ENCODE measurements at regions not wholly inside any gene's neighbourhood (a gene's known extent, or its start where the extent isn't known, plus 50 kb on each side); places are given as distances from the start of the nearest gene placed in this dataset.

DNA sequence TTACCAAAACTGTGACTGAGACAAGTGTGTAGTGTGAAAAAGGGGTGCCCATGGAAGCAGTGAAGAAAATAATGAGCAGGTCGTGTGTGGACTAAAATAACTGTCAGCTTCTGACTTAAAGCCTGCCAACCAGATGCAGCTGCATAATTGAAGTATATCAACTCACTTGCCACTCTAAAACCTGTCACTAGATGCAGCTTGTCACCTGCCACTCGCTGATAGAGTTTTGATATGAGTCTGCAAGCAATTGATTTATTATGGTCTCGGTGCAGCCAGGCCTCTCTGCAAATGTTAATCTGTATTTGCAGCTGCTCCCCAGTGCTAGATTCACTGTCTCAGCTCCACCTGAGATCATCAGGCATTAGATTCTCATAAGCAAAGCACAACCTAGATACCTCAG is 1090.0 kb upstream of the EYS start:
- Histone ChIP-seq H3K4me2 (no peak overlapping the region), H2AFZ (no peak overlapping the region), H3K36me3 (replicated peaks; ENCODE audit: insufficient read depth, low read depth) (no peaks in the 10 kb centered on the region), H3K4me1 (ENCODE audit: insufficient read depth) (no peaks in the 10 kb centered on the region), H4K20me1 (ENCODE audit: insufficient read depth, poor library complexity, severe bottlenecking) (no peaks in the 10 kb centered on the region), H3K9me2 (replicated peaks; ENCODE audit: insufficient read depth) (no peaks in the 10 kb centered on the region), H3K79me2 (no peaks in the 10 kb centered on the region), H3K4me3 (no peak overlapping the region), H3K27me3 (no peaks in the 10 kb centered on the region), H3K27ac (no peak overlapping the region), H3K9me3 (ENCODE audit: low read depth) (no peaks in the 10 kb centered on the region)
- WGBS (ENCODE audit: low lambda C conversion rate, missing lambda C conversion rate) = 75% methylated on average over 3 of the region's 3 CpGs
- no peak for TF ChIP-seq EZH2 (IDR thresholded peaks at IDR 0.05; ENCODE audit: borderline replicate concordance)
- TF ChIP-seq, protein P1, sequence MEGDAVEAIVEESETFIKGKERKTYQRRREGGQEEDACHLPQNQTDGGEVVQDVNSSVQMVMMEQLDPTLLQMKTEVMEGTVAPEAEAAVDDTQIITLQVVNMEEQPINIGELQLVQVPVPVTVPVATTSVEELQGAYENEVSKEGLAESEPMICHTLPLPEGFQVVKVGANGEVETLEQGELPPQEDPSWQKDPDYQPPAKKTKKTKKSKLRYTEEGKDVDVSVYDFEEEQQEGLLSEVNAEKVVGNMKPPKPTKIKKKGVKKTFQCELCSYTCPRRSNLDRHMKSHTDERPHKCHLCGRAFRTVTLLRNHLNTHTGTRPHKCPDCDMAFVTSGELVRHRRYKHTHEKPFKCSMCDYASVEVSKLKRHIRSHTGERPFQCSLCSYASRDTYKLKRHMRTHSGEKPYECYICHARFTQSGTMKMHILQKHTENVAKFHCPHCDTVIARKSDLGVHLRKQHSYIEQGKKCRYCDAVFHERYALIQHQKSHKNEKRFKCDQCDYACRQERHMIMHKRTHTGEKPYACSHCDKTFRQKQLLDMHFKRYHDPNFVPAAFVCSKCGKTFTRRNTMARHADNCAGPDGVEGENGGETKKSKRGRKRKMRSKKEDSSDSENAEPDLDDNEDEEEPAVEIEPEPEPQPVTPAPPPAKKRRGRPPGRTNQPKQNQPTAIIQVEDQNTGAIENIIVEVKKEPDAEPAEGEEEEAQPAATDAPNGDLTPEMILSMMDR (IDR thresholded peaks at IDR 0.05; ENCODE audit: poor library complexity) = no peak
- no peak for TF ChIP-seq EZH2phosphoT487 (IDR thresholded peaks at IDR 0.05; ENCODE audit: low read depth, severe bottlenecking, unreplicated experiment)
- DNase-seq (ENCODE audit: low spot score) = no peak

DNA sequence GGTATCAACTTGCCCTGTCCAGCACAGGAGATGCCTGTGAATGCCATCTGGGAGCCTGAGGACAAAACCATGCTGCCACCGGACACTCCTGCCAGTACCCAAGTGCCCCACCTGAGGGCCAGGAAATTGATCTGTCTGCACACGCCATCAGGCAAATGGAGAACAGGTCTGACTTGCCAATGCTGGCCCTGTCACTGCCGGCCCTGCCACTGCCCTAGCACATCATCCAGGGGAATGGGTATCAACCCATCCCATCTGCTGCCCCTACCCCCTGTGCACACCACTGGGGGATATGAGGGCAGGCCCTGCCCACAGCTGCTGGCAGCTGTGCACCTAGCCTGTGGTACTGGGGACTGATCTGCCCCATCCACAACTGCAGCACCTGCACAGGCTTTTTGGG is 1081.6 kb upstream of the EYS start:
- Histone ChIP-seq H4K20me1 (ENCODE audit: insufficient read depth, poor library complexity, severe bottlenecking) (no peaks in the 10 kb centered on the region), H3K4me3 (no peak overlapping the region), H3K4me1 (ENCODE audit: insufficient read depth) (no peaks in the 10 kb centered on the region), H2AFZ (no peak overlapping the region), H3K79me2 (no peaks in the 10 kb centered on the region), H3K27me3 (no peaks in the 10 kb centered on the region), H3K27ac (no peak overlapping the region), H3K9me2 (replicated peaks; ENCODE audit: insufficient read depth) (no peaks in the 10 kb centered on the region), H3K36me3 (replicated peaks; ENCODE audit: insufficient read depth, low read depth) (no peaks in the 10 kb centered on the region), H3K4me2 (no peak overlapping the region), H3K9me3 (ENCODE audit: low read depth) (no peaks in the 10 kb centered on the region)
- TF ChIP-seq EZH2phosphoT487 (IDR thresholded peaks at IDR 0.05; ENCODE audit: low read depth, severe bottlenecking, unreplicated experiment) (no peak), EZH2 (IDR thresholded peaks at IDR 0.05; ENCODE audit: borderline replicate concordance) (no peak)
- TF ChIP-seq, protein P1 (IDR thresholded peaks at IDR 0.05; ENCODE audit: poor library complexity) = no peak
- 80% methylated on average over 3 of the region's 3 CpGs for WGBS (ENCODE audit: low lambda C conversion rate, missing lambda C conversion rate)
- no peak for DNase-seq (ENCODE audit: low spot score)

DNA sequence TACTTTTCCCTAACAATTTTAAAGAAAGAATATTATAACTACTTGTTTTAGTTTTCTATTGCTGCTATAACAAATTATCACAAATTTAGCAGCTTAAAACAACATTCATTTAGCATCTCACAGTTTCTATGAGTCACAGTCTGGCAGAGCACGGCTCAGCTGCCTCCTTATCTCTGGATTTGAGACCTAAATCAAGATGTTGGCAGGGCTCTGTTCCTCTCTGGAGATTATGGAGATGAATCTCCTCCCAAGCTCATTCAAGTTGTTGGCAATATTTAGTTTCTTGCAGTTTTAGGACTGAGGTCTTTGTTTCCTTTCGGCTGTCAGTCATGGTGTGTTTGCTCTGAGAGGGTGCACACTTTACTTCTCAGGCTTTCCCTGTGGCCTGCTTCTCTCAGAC is 1065.8 kb upstream of the EYS start:
- TF ChIP-seq EZH2 (IDR thresholded peaks at IDR 0.05; ENCODE audit: borderline replicate concordance) (no peak), EZH2phosphoT487 (IDR thresholded peaks at IDR 0.05; ENCODE audit: low read depth, severe bottlenecking, unreplicated experiment) (no peak)
- TF ChIP-seq, protein P1 (IDR thresholded peaks at IDR 0.05; ENCODE audit: poor library complexity) = no peak
- Histone ChIP-seq H2AFZ (no peak overlapping the region), H3K27me3 (no peaks in the 10 kb centered on the region)

DNA sequence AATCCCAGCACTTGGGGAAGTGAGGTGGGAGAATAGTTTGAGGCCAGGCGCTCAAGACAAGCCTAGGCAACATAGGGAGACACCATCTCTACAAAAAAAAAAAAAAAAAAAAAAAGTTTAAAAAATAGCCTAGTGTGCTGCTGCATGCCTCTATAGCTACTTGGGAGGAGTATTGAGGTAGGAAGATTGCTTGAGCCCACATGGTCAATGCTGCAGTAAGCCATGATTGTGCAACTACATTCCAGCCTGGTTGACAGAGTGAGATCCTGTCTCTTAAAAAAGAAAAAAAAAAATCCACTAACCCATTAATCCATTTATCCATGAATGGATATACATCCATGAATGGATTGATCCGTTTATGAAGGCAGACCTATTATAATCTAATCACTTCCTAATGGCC is 1064.6 kb upstream of the EYS start:
- no peaks in the 10 kb centered on the region for H3K79me2 ChIP-seq
- H3K4me3 ChIP-seq = no peak overlapping the region
- no peak for DNase-seq (ENCODE audit: low spot score)
- no peaks in the 10 kb centered on the region for H3K27me3 ChIP-seq
- H3K4me2 ChIP-seq = no peak overlapping the region
- no peaks in the 10 kb centered on the region for H3K4me1 ChIP-seq (ENCODE audit: insufficient read depth)
- no peaks in the 10 kb centered on the region for H3K9me3 ChIP-seq (ENCODE audit: low read depth)
- 78% methylated on average over 2 of the region's 2 CpGs for WGBS (ENCODE audit: low lambda C conversion rate, missing lambda C conversion rate)
- no peak overlapping the region for H2AFZ ChIP-seq
- H3K27ac ChIP-seq = no peak overlapping the region
- no peaks in the 10 kb centered on the region for H4K20me1 ChIP-seq (ENCODE audit: insufficient read depth, poor library complexity, severe bottlenecking)
- TF ChIP-seq, protein P1 (IDR thresholded peaks at IDR 0.05; ENCODE audit: poor library complexity) = no peak
- TF ChIP-seq EZH2phosphoT487 (IDR thresholded peaks at IDR 0.05; ENCODE audit: low read depth, severe bottlenecking, unreplicated experiment) (no peak), EZH2 (IDR thresholded peaks at IDR 0.05; ENCODE audit: borderline replicate concordance) (no peak)
- H3K9me2 ChIP-seq (replicated peaks; ENCODE audit: insufficient read depth) = no peaks in the 10 kb centered on the region
- H3K36me3 ChIP-seq (replicated peaks; ENCODE audit: insufficient read depth, low read depth) = no peaks in the 10 kb centered on the region

More for the DNA sequence above, 1065.8 kb upstream of the EYS start:
- peak; percentile 21 for DNase-seq (ENCODE audit: low spot score)
- Histone ChIP-seq H3K27ac (no peak overlapping the region), H3K9me2 (replicated peaks; ENCODE audit: insufficient read depth) (no peaks in the 10 kb centered on the region), H3K79me2 (no peaks in the 10 kb centered on the region), H3K4me1 (ENCODE audit: insufficient read depth) (no peaks in the 10 kb centered on the region), H3K36me3 (replicated peaks; ENCODE audit: insufficient read depth, low read depth) (no peaks in the 10 kb centered on the region), H3K4me3 (no peak overlapping the region), H4K20me1 (ENCODE audit: insufficient read depth, poor library complexity, severe bottlenecking) (no peaks in the 10 kb centered on the region), H3K9me3 (ENCODE audit: low read depth) (no peaks in the 10 kb centered on the region), H3K4me2 (no peak overlapping the region)
- 40% methylated on average over 2 of the region's 2 CpGs for WGBS (ENCODE audit: low lambda C conversion rate, missing lambda C conversion rate)

Data from hepatocyte (in vitro differentiated cells).